ENCODE measurements at regions not wholly inside any gene's neighbourhood (a gene's known extent, or its start where the extent isn't known, plus 50 kb on each side); places are given as distances from the start of the nearest gene placed in this dataset.

DNA sequence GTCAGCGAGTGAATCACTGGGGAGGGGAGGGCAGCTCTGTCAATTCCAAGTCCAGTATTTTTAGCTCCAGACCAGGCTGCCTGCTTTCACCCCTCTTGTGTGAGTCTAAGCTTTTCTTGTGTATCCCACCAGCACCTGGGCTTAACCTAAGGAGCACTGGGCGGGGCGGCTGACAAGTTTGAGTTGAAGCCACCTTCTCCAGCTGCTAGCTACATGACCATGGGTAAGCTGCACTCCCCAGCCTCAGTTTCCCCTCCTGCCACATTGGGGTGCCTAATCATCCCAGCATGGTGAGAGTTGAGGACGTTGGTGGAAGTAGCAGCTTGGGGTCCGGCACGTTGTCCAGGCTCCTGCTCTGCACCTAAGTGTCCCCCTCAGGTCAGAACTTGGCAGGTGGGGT, 89.8 kb upstream of the PCBD1 start:
- H3K4me1 ChIP-seq, result peaks cover 0 to 8% (median 6%) of the 10 kb centered on the region in 3 donors
- H3K27ac ChIP-seq, result no peak overlapping the region
- no peaks in the 10 kb centered on the region for H3K36me3 ChIP-seq
- no peak for TF ChIP-seq CTCF (IDR thresholded peaks at IDR 0.05)
- TF ChIP-seq POLR2A (IDR thresholded peaks at IDR 0.05), result no peak
- peaks cover 0 to 26% (median 0%) of the 10 kb centered on the region in 4 donors for H3K27me3 ChIP-seq
- intact Hi-C loops (cut with DNase I), result no loop called here
- H3K9me3 ChIP-seq, result no peaks in the 10 kb centered on the region
- WGBS, 2 donors, result 80% methylated on average over 5 of the region's 6 CpGs; no CpG with 5 or more reads in 1 of the 2 donors
- H3K4me3 ChIP-seq, result no peak overlapping the region
- DNase-seq, result no peak

DNA sequence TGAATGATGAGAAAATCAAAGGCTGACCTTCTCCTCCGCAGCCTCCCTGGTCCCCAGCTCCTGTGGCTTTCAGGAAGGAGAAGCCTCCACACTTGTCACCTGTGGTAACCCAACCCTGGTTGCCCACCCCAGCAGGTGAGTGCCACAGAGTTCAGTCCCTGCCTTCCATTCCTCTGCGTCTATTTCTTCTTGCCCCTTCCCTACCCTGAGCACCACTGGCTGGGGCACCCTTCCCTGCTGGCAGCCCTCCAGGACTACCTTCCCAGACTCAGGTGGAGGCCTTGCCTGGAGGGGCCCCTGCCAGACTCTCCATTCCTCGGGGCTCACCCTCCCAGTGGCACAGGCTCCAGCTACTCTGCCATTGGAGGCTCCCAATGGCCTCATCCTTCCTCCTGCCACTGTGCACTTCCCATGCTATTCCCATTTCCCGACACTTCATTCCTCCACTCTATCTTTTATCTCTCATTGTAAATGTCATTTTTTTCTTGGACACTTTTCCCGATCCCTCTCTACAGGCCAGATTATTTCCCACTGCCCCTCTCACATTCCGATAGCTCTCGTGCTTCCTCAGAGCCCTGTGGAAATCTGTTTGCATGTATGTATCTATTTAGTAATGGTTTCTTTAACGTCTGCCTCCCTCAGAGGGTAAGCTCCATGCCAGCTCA, 90.6 kb upstream of the PCBD1 start:
- Histone ChIP-seq H3K27ac (no peak overlapping the region), H3K4me3 (no peak overlapping the region), H3K9me3 (no peaks in the 10 kb centered on the region), H3K36me3 (no peaks in the 10 kb centered on the region), H3K27me3 (peaks cover 0 to 22% (median 0%) of the 10 kb centered on the region in 4 donors), H3K4me1 (peaks cover 0 to 8% (median 6%) of the 10 kb centered on the region in 3 donors)
- no peak for TF ChIP-seq CTCF (IDR thresholded peaks at IDR 0.05)
- no peak for TF ChIP-seq POLR2A (IDR thresholded peaks at IDR 0.05)
- DNase-seq, result no peak
- intact Hi-C loops (cut with DNase I), result no loop called here
- WGBS, 2 donors, result 68 to 81% methylated on average over 8 of the region's 8 CpGs

GRCh38 chr10:70980687-70981086, 92.3 kb upstream of the PCBD1 start:
- intact Hi-C loops (cut with DNase I), result no loop called here
- TF ChIP-seq CTCF (IDR thresholded peaks at IDR 0.05) (no peak), POLR2A (IDR thresholded peaks at IDR 0.05) (no peak)
- Histone ChIP-seq H3K4me3 (no peak overlapping the region), H3K4me1 (peaks cover 0 to 11% (median 8%) of the 10 kb centered on the region in 3 donors), H3K27ac (no peak overlapping the region), H3K27me3 (peaks cover 0 to 18% (median 0%) of the 10 kb centered on the region in 4 donors), H3K9me3 (no peaks in the 10 kb centered on the region), H3K36me3 (no peaks in the 10 kb centered on the region)
- DNase-seq, result no peak
- 88 to 93% methylated on average over 2 of the region's 2 CpGs for WGBS, 2 donors

GRCh38 chr10:70981171-70981836, 92.9 kb upstream of the PCBD1 start:
- Histone ChIP-seq H3K9me3 (no peaks in the 10 kb centered on the region), H3K36me3 (no peaks in the 10 kb centered on the region), H3K27ac (no peak overlapping the region), H3K4me1 (peaks cover 0 to 15% (median 10%) of the 10 kb centered on the region in 3 donors), H3K4me3 (no peak overlapping the region), H3K27me3 (peaks cover 0 to 18% (median 0%) of the 10 kb centered on the region in 4 donors)
- intact Hi-C loops (cut with DNase I), result no loop called here
- no peak for DNase-seq
- WGBS, 2 donors, result 83 to 100% methylated on average over 1 of the region's 7 CpGs
- TF ChIP-seq CTCF (IDR thresholded peaks at IDR 0.05) (no peak), POLR2A (IDR thresholded peaks at IDR 0.05) (no peak)

GRCh38 chr10:70981936-70982335, 93.6 kb upstream of the PCBD1 start:
- intact Hi-C loops (cut with DNase I), result no loop called here
- DNase-seq, result no peak
- 89 to 92% methylated on average over 5 to 6 of the region's 6 CpGs for WGBS, 2 donors

More at GRCh38 chr10:70981936-70982335, 93.6 kb upstream of the PCBD1 start:
- TF ChIP-seq CTCF (IDR thresholded peaks at IDR 0.05), result no peak
- no peak for TF ChIP-seq POLR2A (IDR thresholded peaks at IDR 0.05)
- no peak overlapping the region for H3K4me3 ChIP-seq
- no peak overlapping the region for H3K27ac ChIP-seq
- no peaks in the 10 kb centered on the region for H3K9me3 ChIP-seq
- no peaks in the 10 kb centered on the region for H3K36me3 ChIP-seq
- peaks cover 0 to 18% (median 0%) of the 10 kb centered on the region in 4 donors for H3K27me3 ChIP-seq
- H3K4me1 ChIP-seq, result peaks cover 0 to 15% (median 10%) of the 10 kb centered on the region in 3 donors
